ENCODE measurements at regions not wholly inside any gene's neighbourhood (a gene's known extent, or its start where the extent isn't known, plus 50 kb on each side); places are given as distances from the start of the nearest gene placed in this dataset.

DNA sequence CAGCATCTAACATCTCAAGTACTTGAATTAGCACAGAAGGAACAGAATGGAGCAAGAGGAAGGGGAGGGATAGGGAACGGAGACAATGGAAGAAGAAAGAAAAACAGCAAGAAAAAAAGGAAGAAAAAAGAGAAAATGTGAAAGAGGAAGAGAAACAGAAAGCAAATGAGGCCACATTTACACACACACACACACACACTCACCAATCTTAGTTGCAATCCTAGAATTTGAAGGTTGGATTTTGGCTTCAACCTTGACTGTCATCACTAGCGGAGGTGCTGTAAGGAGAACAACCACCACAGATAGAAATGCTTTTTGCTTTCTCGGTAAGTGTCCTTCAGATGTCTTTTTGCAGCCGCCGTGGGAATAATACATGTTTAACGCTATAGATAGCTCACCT is 327.1 kb upstream of the NWD2 start:
- no peak for TF ChIP-seq CTCF (IDR thresholded peaks at IDR 0.05)
- TF ChIP-seq ZFX (IDR thresholded peaks at IDR 0.05; ENCODE audit: borderline replicate concordance): no peak
